Liver (tissue), 8 donors: ENCODE measurements at regions not wholly inside any gene's neighbourhood (a gene's known extent, or its start where the extent isn't known, plus 50 kb on each side); places are given as distances from the start of the nearest gene placed in this dataset.

ENCODE experiments used
- DNase-seq: peaks from one replicate; pipeline ENCODE4 v3.0.0-alpha.2; 2017; ENCODE audit warnings: low spot score
- H3K27ac ChIP-seq, 2 donors: one replicate each; pipeline ENCODE4 v1.7.0; 2013; ENCODE audit warnings: inconsistent platforms in 2 of 2, low read length in 2 of 2, control low read depth in 1 of 2, low read depth in 1 of 2, mild to moderate bottlenecking in 1 of 2
- H3K27me3 ChIP-seq, 4 donors: one replicate each; pipeline versions ENCODE4 v1.6.1 to v1.7.0; 2013; ENCODE audit warnings: low read length in 3 of 4, inconsistent platforms in 1 of 4, mild to moderate bottlenecking in 1 of 4, moderate library complexity in 1 of 4; ENCODE audit not compliant: control insufficient read depth in 4 of 4, insufficient read depth in 4 of 4
- H3K36me3 ChIP-seq, 4 donors: one replicate each; pipeline versions ENCODE4 v1.6.1 to v1.7.0; 2013; ENCODE audit warnings: low read length in 3 of 4, mild to moderate bottlenecking in 3 of 4, low read depth in 1 of 4, moderate library complexity in 1 of 4; ENCODE audit not compliant: control insufficient read depth in 4 of 4, insufficient read depth in 3 of 4
- H3K4me1 ChIP-seq, 4 donors: one replicate each; pipeline versions ENCODE4 v1.6.1 to v1.7.0; 2013; ENCODE audit warnings: low read length in 3 of 4, mild to moderate bottlenecking in 3 of 4, moderate library complexity in 1 of 4; ENCODE audit not compliant: control insufficient read depth in 4 of 4, insufficient read depth in 4 of 4
- H3K4me3 ChIP-seq, 3 donors: one replicate each; pipeline versions ENCODE4 v1.6.1 to v1.7.0; 2013; ENCODE audit warnings: low read length in 3 of 3, control low read depth in 1 of 3, low read depth in 1 of 3, mild to moderate bottlenecking in 1 of 3
- H3K9ac ChIP-seq, 2 donors: one replicate each; pipeline ENCODE4 v1.7.0; 2013; ENCODE audit warnings: low read length in 2 of 2, mild to moderate bottlenecking in 2 of 2, moderate library complexity in 2 of 2, control low read depth in 1 of 2, low read depth in 1 of 2
- H3K9me3 ChIP-seq, 4 donors: one replicate each; pipeline versions ENCODE4 v1.6.1 to v1.7.0; 2013; ENCODE audit warnings: low read length in 3 of 4; ENCODE audit not compliant: control insufficient read depth in 4 of 4
- ATF3 ChIP-seq: IDR thresholded peaks from 2 replicates; pipeline ENCODE4 v1.6.1; 2016; ENCODE audit warnings: antibody characterized with exemption
- CTCF ChIP-seq: fragments of 150-350 bp; IDR thresholded peaks from 2 replicates; pipeline ENCODE4 v1.5.1; 2017; ENCODE audit warnings: improper control_type of control experiment, low read depth, low read length; ENCODE audit not compliant: missing input control
- EGR1 ChIP-seq, 2 donors: IDR thresholded peaks; 2 replicates each; pipeline ENCODE4 v1.6.1; 2016 to 2018; ENCODE audit warnings: antibody characterized with exemption in 2 of 2, low read depth in 2 of 2
- FOXA1 ChIP-seq: IDR thresholded peaks from 2 replicates; pipeline ENCODE4 v1.6.1; 2016; ENCODE audit warnings: antibody characterized with exemption
- FOXA2 ChIP-seq: IDR thresholded peaks from 2 replicates; pipeline ENCODE4 v1.6.1; 2016; ENCODE audit warnings: antibody characterized with exemption
- HNF4A ChIP-seq, 2 donors: conservative IDR thresholded peaks; 2 replicates each; pipeline ENCODE4 v1.6.1; 2016; ENCODE audit warnings: antibody characterized with exemption in 2 of 2, mild to moderate bottlenecking in 2 of 2
- HNF4G ChIP-seq: IDR thresholded peaks from 2 replicates; pipeline ENCODE4 v1.6.1; 2016; ENCODE audit warnings: antibody characterized with exemption
- JUND ChIP-seq, 2 donors: IDR thresholded peaks; 2 replicates each; pipeline ENCODE4 v1.6.1; 2016; ENCODE audit warnings: antibody characterized with exemption in 2 of 2
- MAX ChIP-seq: IDR thresholded peaks from 2 replicates; pipeline ENCODE4 v1.6.1; 2016; ENCODE audit warnings: antibody characterized with exemption
- NR2F2 ChIP-seq: IDR thresholded peaks from 2 replicates; pipeline ENCODE4 v1.6.1; 2016; ENCODE audit warnings: antibody characterized with exemption
- RAD21 ChIP-seq, 2 donors: IDR thresholded peaks; 2 replicates each; pipeline ENCODE4 v1.6.1; 2016; ENCODE audit warnings: antibody characterized with exemption in 2 of 2, mild to moderate bottlenecking in 2 of 2
- REST ChIP-seq: IDR thresholded peaks from 2 replicates; pipeline ENCODE4 v1.6.1; 2016; ENCODE audit warnings: antibody characterized with exemption, mild to moderate bottlenecking
- SP1 ChIP-seq: IDR thresholded peaks from 2 replicates; pipeline ENCODE4 v1.6.1; 2018; ENCODE audit warnings: antibody characterized with exemption, mild to moderate bottlenecking
- TAF1 ChIP-seq: conservative IDR thresholded peaks from 2 replicates; pipeline ENCODE4 v1.6.1; 2016; ENCODE audit warnings: antibody characterized with exemption, mild to moderate bottlenecking
- YY1 ChIP-seq: IDR thresholded peaks from 2 replicates; pipeline ENCODE4 v1.6.1; 2016; ENCODE audit warnings: antibody characterized with exemption, mild to moderate bottlenecking
- ZBTB33 ChIP-seq: IDR thresholded peaks from 2 replicates; pipeline ENCODE4 v1.6.1; 2016; ENCODE audit warnings: antibody characterized with exemption
- WGBS: extraction: QIAGEN DNeasy Blood & Tissue Kit; methylation state at CpG from one replicate; pipeline ENCODE4 v1.1.7; 2013; 5-methylcytosine and 5-hydroxymethylcytosine counted together
- donor health status: healthy.
- donor health status: healthy.
- donor health status: healthy.
- donor health status: healthy.
- donor health status: healthy.

- Histone ChIP-seq H3K9me3 (no peaks in the 10 kb centered on the region), H3K27ac (no peak overlapping the region), H3K4me3 (no peak overlapping the region), H3K9ac (no peak overlapping the region), H3K36me3 (no peaks in the 10 kb centered on the region), H3K27me3 (peaks cover 2 to 12% (median 5%) of the 10 kb centered on the region in 4 donors), H3K4me1 (no peaks in the 10 kb centered on the region)
- DNase-seq = no peak
- TF ChIP-seq RAD21 (IDR thresholded peaks at IDR 0.05) = no peak
- TF ChIP-seq HNF4A (conservative IDR thresholded peaks at IDR 0.05) = no peak
- no peak for TF ChIP-seq TAF1
- TF ChIP-seq HNF4G = no peak
- TF ChIP-seq EGR1 (IDR thresholded peaks at IDR 0.05; ENCODE audit: low read depth in 2 of 2) = no peak
- no peak for TF ChIP-seq YY1
- TF ChIP-seq ATF3 = no peak
- no peak for TF ChIP-seq FOXA1
- TF ChIP-seq JUND (IDR thresholded peaks at IDR 0.05) = no peak
- TF ChIP-seq NR2F2 = no peak
- no peak for TF ChIP-seq ZBTB33
- no peak for TF ChIP-seq MAX
- TF ChIP-seq FOXA2 = no peak
- WGBS = 18% methylated on average over 20 of the region's 20 CpGs
Measured at GRCh38 chr6:40755046-40755681, 168.0 kb upstream of the LRFN2 start.

GRCh38 chr6:40754461-40755045 lies 167.4 kb upstream of the LRFN2 start:
- 30% methylated on average over 30 of the region's 30 CpGs for WGBS
- no peak for DNase-seq

More at GRCh38 chr6:40754461-40755045, 167.4 kb upstream of the LRFN2 start:
- Histone ChIP-seq H3K9me3 (no peaks in the 10 kb centered on the region), H3K36me3 (no peaks in the 10 kb centered on the region), H3K9ac (no peak overlapping the region), H3K27ac (no peak overlapping the region), H3K4me1 (no peaks in the 10 kb centered on the region), H3K27me3 (peaks cover 2 to 12% (median 5%) of the 10 kb centered on the region in 4 donors), H3K4me3 (no peak overlapping the region)
- TF ChIP-seq HNF4A (conservative IDR thresholded peaks at IDR 0.05) (no peak), REST (no peak), SP1 (no peak), ZBTB33 (no peak), FOXA2 (no peak), JUND (IDR thresholded peaks at IDR 0.05) (no peak), FOXA1 (no peak), RAD21 (IDR thresholded peaks at IDR 0.05) (no peak), CTCF (no peak)
